Vagina (tissue), 2 donors: ENCODE measurements at regions not wholly inside any gene's neighbourhood (a gene's known extent, or its start where the extent isn't known, plus 50 kb on each side); places are given as distances from the start of the nearest gene placed in this dataset.
A peak's percentile ranks its signal among the peaks of the same experiment; 100 is the strongest.

Source experiments
- CTCF ChIP-seq, 3 experiments: fragments of 450-650 bp in 2 of 3; fragments of 200-600 bp in 1 of 3; sonication (generic) in 1 of 3; IDR thresholded peaks; one replicate each; pipeline ENCODE4 v1.5.1; 2017 to 2019; ENCODE audit warnings: antibody characterized with exemption in 3 of 3, mild to moderate bottlenecking in 2 of 3, moderate library complexity in 2 of 3
- POLR2AphosphoS5 ChIP-seq, 2 donors: sonication (generic); formaldehyde crosslinking; IDR thresholded peaks; one replicate each; pipeline ENCODE4 v1.9.0; 2017; ENCODE audit warnings: antibody characterized with exemption in 2 of 2, mild to moderate bottlenecking in 2 of 2, low read depth in 1 of 2; ENCODE audit not compliant: insufficient read depth in 1 of 2

DNA sequence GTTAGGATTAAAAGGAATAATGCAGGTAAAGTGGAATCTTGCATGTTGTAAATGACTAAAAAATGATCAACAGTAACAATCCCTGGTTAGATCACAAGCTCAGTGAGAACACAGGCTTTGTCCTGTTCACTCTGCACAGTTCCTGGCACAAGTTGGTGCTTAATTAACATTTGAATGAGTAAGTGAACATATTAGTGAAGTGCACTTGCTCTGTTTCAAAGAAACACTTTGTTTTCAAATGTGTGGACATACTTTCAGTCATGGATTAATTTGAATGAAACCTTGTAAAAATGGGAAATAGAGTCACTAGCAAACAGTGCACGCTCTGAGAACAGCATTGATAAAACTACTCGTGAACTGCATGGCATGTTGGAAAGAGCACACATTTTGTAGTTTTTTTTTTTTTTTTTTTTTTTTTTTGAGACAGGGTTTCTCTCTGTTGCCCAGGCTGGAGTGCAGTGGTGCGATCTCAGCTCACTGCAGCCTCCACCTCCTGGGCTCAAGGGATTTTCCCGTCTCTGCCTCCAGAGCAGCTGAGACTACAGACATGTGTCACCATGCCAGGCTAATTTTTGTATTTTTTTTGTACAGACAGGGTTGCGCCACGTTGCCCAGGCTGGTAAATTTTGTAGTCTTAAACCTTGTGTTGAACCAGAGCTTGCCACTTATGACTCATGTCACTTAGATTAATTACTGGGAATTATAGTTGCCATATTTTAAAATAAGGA lies 159.9 kb downstream of the LURAP1L start:
- TF ChIP-seq CTCF (IDR thresholded peaks at IDR 0.05) (no peak), POLR2AphosphoS5 (IDR thresholded peaks at IDR 0.05; ENCODE audit: insufficient read depth in 1 of 2, low read depth in 1 of 2) (peak in 1 of 2 donors; percentile 29)
